Liver (tissue), 8 donors: ENCODE measurements at regions not wholly inside any gene's neighbourhood (a gene's known extent, or its start where the extent isn't known, plus 50 kb on each side); places are given as distances from the start of the nearest gene placed in this dataset.

Experiments
- DNase-seq: peaks from one replicate; pipeline ENCODE4 v3.0.0-alpha.2; 2017; ENCODE audit warnings: low spot score
- H3K27ac ChIP-seq, 2 donors: one replicate each; pipeline ENCODE4 v1.7.0; 2013; ENCODE audit warnings: inconsistent platforms in 2 of 2, low read length in 2 of 2, control low read depth in 1 of 2, low read depth in 1 of 2, mild to moderate bottlenecking in 1 of 2
- H3K27me3 ChIP-seq, 4 donors: one replicate each; pipeline versions ENCODE4 v1.6.1 to v1.7.0; 2013; ENCODE audit warnings: low read length in 3 of 4, inconsistent platforms in 1 of 4, mild to moderate bottlenecking in 1 of 4, moderate library complexity in 1 of 4; ENCODE audit not compliant: control insufficient read depth in 4 of 4, insufficient read depth in 4 of 4
- H3K36me3 ChIP-seq, 4 donors: one replicate each; pipeline versions ENCODE4 v1.6.1 to v1.7.0; 2013; ENCODE audit warnings: low read length in 3 of 4, mild to moderate bottlenecking in 3 of 4, low read depth in 1 of 4, moderate library complexity in 1 of 4; ENCODE audit not compliant: control insufficient read depth in 4 of 4, insufficient read depth in 3 of 4
- H3K4me1 ChIP-seq, 4 donors: one replicate each; pipeline versions ENCODE4 v1.6.1 to v1.7.0; 2013; ENCODE audit warnings: low read length in 3 of 4, mild to moderate bottlenecking in 3 of 4, moderate library complexity in 1 of 4; ENCODE audit not compliant: control insufficient read depth in 4 of 4, insufficient read depth in 4 of 4
- H3K4me3 ChIP-seq, 3 donors: one replicate each; pipeline versions ENCODE4 v1.6.1 to v1.7.0; 2013; ENCODE audit warnings: low read length in 3 of 3, control low read depth in 1 of 3, low read depth in 1 of 3, mild to moderate bottlenecking in 1 of 3
- H3K9ac ChIP-seq, 2 donors: one replicate each; pipeline ENCODE4 v1.7.0; 2013; ENCODE audit warnings: low read length in 2 of 2, mild to moderate bottlenecking in 2 of 2, moderate library complexity in 2 of 2, control low read depth in 1 of 2, low read depth in 1 of 2
- H3K9me3 ChIP-seq, 4 donors: one replicate each; pipeline versions ENCODE4 v1.6.1 to v1.7.0; 2013; ENCODE audit warnings: low read length in 3 of 4; ENCODE audit not compliant: control insufficient read depth in 4 of 4
- CTCF ChIP-seq: fragments of 150-350 bp; IDR thresholded peaks from 2 replicates; pipeline ENCODE4 v1.5.1; 2017; ENCODE audit warnings: improper control_type of control experiment, low read depth, low read length; ENCODE audit not compliant: missing input control
- FOXA1 ChIP-seq: IDR thresholded peaks from 2 replicates; pipeline ENCODE4 v1.6.1; 2016; ENCODE audit warnings: antibody characterized with exemption
- FOXA2 ChIP-seq: IDR thresholded peaks from 2 replicates; pipeline ENCODE4 v1.6.1; 2016; ENCODE audit warnings: antibody characterized with exemption
- GABPA ChIP-seq, 2 donors: IDR thresholded peaks in 1 of 2; conservative IDR thresholded peaks in 1 of 2; 2 replicates each; pipeline ENCODE4 v1.6.1; 2016; ENCODE audit warnings: antibody characterized with exemption in 2 of 2, mild to moderate bottlenecking in 1 of 2, moderate library complexity in 1 of 2
- HNF4G ChIP-seq: IDR thresholded peaks from 2 replicates; pipeline ENCODE4 v1.6.1; 2016; ENCODE audit warnings: antibody characterized with exemption
- JUND ChIP-seq, 2 donors: IDR thresholded peaks; 2 replicates each; pipeline ENCODE4 v1.6.1; 2016; ENCODE audit warnings: antibody characterized with exemption in 2 of 2
- RAD21 ChIP-seq, 2 donors: IDR thresholded peaks; 2 replicates each; pipeline ENCODE4 v1.6.1; 2016; ENCODE audit warnings: antibody characterized with exemption in 2 of 2, mild to moderate bottlenecking in 2 of 2
- RXRA ChIP-seq, 2 donors: IDR thresholded peaks; 2 replicates each; pipeline ENCODE4 v1.6.1; 2017 to 2018; ENCODE audit warnings: antibody characterized with exemption in 2 of 2, mild to moderate bottlenecking in 1 of 2
- SP1 ChIP-seq: IDR thresholded peaks from 2 replicates; pipeline ENCODE4 v1.6.1; 2018; ENCODE audit warnings: antibody characterized with exemption, mild to moderate bottlenecking
- WGBS: extraction: QIAGEN DNeasy Blood & Tissue Kit; methylation state at CpG from one replicate; pipeline ENCODE4 v1.1.7; 2013; 5-methylcytosine and 5-hydroxymethylcytosine counted together
- TF ChIP-seq, protein P1 (sequence below): IDR thresholded peaks from 2 replicates; pipeline ENCODE4 v1.6.1; 2016; ENCODE audit warnings: antibody characterized with exemption
- TF ChIP-seq, protein P2 (sequence below): IDR thresholded peaks from 2 replicates; pipeline ENCODE4 v1.6.1; 2016; ENCODE audit warnings: antibody characterized with exemption, mild to moderate bottlenecking
- donor health status: healthy.
- donor health status: healthy.
- donor health status: healthy.
- donor health status: healthy.
- donor health status: healthy.

GRCh38 chr19:13666165-13666564 lies 98.2 kb upstream of the MRI1 start:
- H3K4me3 ChIP-seq = no peak overlapping the region
- H3K27ac ChIP-seq = no peak overlapping the region
- H3K9ac ChIP-seq = no peak overlapping the region
- DNase-seq = no peak
- TF ChIP-seq FOXA1 (no peak), HNF4G (no peak), RXRA (IDR thresholded peaks at IDR 0.05) (no peak)
- TF ChIP-seq, protein P1, sequence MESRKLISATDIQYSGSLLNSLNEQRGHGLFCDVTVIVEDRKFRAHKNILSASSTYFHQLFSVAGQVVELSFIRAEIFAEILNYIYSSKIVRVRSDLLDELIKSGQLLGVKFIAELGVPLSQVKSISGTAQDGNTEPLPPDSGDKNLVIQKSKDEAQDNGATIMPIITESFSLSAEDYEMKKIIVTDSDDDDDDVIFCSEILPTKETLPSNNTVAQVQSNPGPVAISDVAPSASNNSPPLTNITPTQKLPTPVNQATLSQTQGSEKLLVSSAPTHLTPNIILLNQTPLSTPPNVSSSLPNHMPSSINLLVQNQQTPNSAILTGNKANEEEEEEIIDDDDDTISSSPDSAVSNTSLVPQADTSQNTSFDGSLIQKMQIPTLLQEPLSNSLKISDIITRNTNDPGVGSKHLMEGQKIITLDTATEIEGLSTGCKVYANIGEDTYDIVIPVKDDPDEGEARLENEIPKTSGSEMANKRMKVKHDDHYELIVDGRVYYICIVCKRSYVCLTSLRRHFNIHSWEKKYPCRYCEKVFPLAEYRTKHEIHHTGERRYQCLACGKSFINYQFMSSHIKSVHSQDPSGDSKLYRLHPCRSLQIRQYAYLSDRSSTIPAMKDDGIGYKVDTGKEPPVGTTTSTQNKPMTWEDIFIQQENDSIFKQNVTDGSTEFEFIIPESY = no peak
- H3K36me3 ChIP-seq = no peaks in the 10 kb centered on the region
- peaks cover 0 to 2% (median 0%) of the 10 kb centered on the region in 4 donors for H3K4me1 ChIP-seq
- no peaks in the 10 kb centered on the region for H3K9me3 ChIP-seq
- H3K27me3 ChIP-seq = peaks cover 0 to 2% (median 0%) of the 10 kb centered on the region in 4 donors
- WGBS = 72% methylated on average over 15 of the region's 15 CpGs

- TF ChIP-seq, protein P2, sequence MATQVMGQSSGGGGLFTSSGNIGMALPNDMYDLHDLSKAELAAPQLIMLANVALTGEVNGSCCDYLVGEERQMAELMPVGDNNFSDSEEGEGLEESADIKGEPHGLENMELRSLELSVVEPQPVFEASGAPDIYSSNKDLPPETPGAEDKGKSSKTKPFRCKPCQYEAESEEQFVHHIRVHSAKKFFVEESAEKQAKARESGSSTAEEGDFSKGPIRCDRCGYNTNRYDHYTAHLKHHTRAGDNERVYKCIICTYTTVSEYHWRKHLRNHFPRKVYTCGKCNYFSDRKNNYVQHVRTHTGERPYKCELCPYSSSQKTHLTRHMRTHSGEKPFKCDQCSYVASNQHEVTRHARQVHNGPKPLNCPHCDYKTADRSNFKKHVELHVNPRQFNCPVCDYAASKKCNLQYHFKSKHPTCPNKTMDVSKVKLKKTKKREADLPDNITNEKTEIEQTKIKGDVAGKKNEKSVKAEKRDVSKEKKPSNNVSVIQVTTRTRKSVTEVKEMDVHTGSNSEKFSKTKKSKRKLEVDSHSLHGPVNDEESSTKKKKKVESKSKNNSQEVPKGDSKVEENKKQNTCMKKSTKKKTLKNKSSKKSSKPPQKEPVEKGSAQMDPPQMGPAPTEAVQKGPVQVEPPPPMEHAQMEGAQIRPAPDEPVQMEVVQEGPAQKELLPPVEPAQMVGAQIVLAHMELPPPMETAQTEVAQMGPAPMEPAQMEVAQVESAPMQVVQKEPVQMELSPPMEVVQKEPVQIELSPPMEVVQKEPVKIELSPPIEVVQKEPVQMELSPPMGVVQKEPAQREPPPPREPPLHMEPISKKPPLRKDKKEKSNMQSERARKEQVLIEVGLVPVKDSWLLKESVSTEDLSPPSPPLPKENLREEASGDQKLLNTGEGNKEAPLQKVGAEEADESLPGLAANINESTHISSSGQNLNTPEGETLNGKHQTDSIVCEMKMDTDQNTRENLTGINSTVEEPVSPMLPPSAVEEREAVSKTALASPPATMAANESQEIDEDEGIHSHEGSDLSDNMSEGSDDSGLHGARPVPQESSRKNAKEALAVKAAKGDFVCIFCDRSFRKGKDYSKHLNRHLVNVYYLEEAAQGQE = no peak
- TF ChIP-seq FOXA2 = no peak
- no peak for TF ChIP-seq SP1
- TF ChIP-seq GABPA (IDR thresholded peaks at IDR 0.05 in 1 of 2, conservative IDR thresholded peaks at IDR 0.05 in 1 of 2) = no peak
- no peak for TF ChIP-seq RAD21 (IDR thresholded peaks at IDR 0.05)
- TF ChIP-seq HNF4G = no peak
- TF ChIP-seq CTCF = no peak
- TF ChIP-seq FOXA1 = no peak
- no peak for TF ChIP-seq RXRA (IDR thresholded peaks at IDR 0.05)
- TF ChIP-seq JUND (IDR thresholded peaks at IDR 0.05) = no peak
- Histone ChIP-seq H3K9me3 (no peaks in the 10 kb centered on the region), H3K4me3 (no peak overlapping the region), H3K36me3 (no peaks in the 10 kb centered on the region), H3K27ac (no peak overlapping the region), H3K27me3 (peaks cover 0 to 2% (median 0%) of the 10 kb centered on the region in 4 donors), H3K4me1 (peaks cover 0 to 2% (median 0%) of the 10 kb centered on the region in 4 donors), H3K9ac (no peak overlapping the region)
- WGBS = 43% methylated on average over 12 of the region's 12 CpGs
- no peak for DNase-seq
Measured at GRCh38 chr19:13665125-13665905, 99.0 kb upstream of the MRI1 start.
